K562 (cell line): ENCODE measurements at regions not wholly inside any gene's neighbourhood (a gene's known extent, or its start where the extent isn't known, plus 50 kb on each side); places are given as distances from the start of the nearest gene placed in this dataset.

ENCODE experiments used
- BRD9 ChIP-seq: fragments of 450-650 bp; IDR thresholded peaks from 2 replicates; pipeline ENCODE4 v1.6.1; 2018; ENCODE audit warnings: low read depth; ENCODE audit not compliant: partially characterized antibody
- CHD7 ChIP-seq: fragments of 200-600 bp; sonication (generic); IDR thresholded peaks from one replicate; pipeline ENCODE4 v1.6.1; 2012; ENCODE audit warnings: mild to moderate bottlenecking, low read depth, low read length, inconsistent platforms
- NFRKB ChIP-seq: fragments of 450-650 bp; IDR thresholded peaks from 2 replicates; pipeline ENCODE4 v1.6.1; 2016; ENCODE audit warnings: low read depth
- RB1 ChIP-seq: fragments of 450-650 bp; IDR thresholded peaks from 2 replicates; pipeline ENCODE4 v1.6.1; 2017; ENCODE audit warnings: low read depth, mild to moderate bottlenecking
- ZBTB49 ChIP-seq: sonication (generic); formaldehyde crosslinking; IDR thresholded peaks from 2 replicates; pipeline ENCODE4 v1.8.0; 2022; ENCODE audit warnings: missing genetic modification reagents, mild to moderate bottlenecking, borderline replicate concordance

GRCh38 chr9:71630377-71630995, 137.8 kb downstream of the CEMIP2 start (continued):
- TF ChIP-seq CHD7 (no peak), RB1 (no peak), BRD9 (peak; percentile 33), ZBTB49 (CRISPR knock-in tag) (no peak), NFRKB (0 out of 2 replicates have a peak, but pooled peaks have one; percentile 32)
